SU-DHL-6 (cell line): ENCODE measurements at regions not wholly inside any gene's neighbourhood (a gene's known extent, or its start where the extent isn't known, plus 50 kb on each side); places are given as distances from the start of the nearest gene placed in this dataset.

ENCODE experiments used
- CTCF ChIP-seq: fragments of 200-600 bp; sonication (generic); IDR thresholded peaks from one replicate; pipeline ENCODE4 v1.5.1; 2017; ENCODE audit warnings: antibody characterized with exemption, mild to moderate bottlenecking, low read length, moderate library complexity; ENCODE audit not compliant: insufficient read depth, poor library complexity, severe bottlenecking
- EZH2phosphoT487 ChIP-seq: fragments of 200-600 bp; sonication (generic), shearing (Covaris generic); conservative IDR thresholded peaks from 2 replicates; pipeline ENCODE4 v1.6.1; 2018; ENCODE audit warnings: mild to moderate bottlenecking, antibody characterized with exemption, low read length, moderate library complexity, mixed read lengths

GRCh38 chr5:15243301-15244020 is 256.5 kb upstream of the FBXL7 start:
- TF ChIP-seq CTCF, result no peak
- no peak for TF ChIP-seq EZH2phosphoT487
